HG02763 (cell line): ENCODE measurements at regions not wholly inside any gene's neighbourhood (a gene's known extent, or its start where the extent isn't known, plus 50 kb on each side); places are given as distances from the start of the nearest gene placed in this dataset.
"Not testable (repeated sequence)": the region's sequence is repeated elsewhere in the genome, so short reads cannot be mapped to it uniquely, and the experiment has no call there.

Experiments
- ATAC-seq: cut with Tn5 transposase; IDR thresholded peaks from one replicate; pipeline ENCODE4 v1.9.1; 2021; ENCODE audit warnings: mild to moderate bottlenecking, moderate library complexity; ENCODE audit not compliant: unreplicated experiment

DNA sequence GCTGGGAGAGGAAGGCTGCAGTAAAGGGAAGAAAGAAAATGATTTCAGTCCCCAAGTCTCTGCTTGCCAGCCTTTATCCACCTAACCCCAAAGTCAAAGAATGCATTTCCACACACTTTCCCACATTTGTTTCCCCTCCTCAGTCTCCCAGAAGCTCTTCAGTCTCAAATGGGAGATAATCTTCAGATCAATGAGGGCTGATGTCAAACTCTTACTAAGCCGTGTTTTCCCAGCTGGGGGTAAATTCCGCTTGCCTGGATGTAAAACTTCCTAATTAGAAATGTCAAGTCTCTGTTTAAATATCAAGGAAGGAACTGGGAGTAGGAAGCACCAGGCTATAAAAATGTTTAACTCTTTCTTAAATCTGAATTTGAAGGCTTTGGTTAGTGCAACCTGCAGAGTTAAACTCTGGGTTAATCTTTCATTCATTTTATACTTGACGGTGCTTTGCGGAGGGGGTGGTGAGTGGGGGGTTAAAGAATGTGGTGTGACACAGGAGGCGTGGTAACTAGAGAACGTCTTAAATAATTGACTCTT, 601.4 kb upstream of the ACTRT1 start:
- ATAC-seq: no peak

DNA sequence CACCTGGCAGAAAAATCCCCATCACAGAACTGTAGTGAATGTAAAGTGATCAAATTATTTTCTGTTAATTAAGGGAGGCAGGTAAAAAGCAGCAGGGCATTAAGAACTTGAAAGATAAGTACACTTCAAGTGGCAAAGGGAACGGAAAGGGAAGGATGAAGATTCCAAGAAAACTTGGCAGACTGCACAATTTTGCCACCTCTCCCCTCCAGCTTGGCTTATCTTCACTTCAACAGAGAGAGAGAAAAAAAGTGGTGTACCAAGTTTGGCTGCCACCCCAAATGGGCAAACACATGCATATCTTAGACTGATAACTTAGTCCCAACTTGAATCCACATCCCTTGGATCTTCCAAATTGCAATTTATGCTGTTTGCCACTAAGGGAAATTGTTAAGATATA, 598.1 kb upstream of the ACTRT1 start:
- no peak for ATAC-seq

GRCh38 chrX:128634754-128635153, 582.6 kb upstream of the ACTRT1 start:
- ATAC-seq: no peak

DNA sequence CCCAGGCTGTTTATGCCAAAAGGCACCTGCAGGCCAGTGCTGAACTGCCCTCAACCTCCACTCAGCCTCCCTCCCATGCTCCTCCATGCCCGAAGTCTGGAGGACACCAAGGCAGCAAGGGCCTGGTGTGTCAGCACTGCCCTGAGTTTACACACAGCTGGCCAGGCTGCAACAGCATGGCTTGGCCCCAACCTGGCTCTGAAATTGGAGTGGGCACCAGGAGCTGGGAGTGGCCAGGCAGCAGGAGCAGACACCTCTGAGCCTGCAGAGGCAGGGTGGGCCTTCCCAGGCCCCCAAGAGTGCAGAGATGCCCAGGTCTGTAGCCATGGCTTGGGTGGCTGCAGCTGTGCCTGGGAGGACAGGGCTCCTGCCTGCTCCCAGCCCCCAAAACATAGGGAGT, 571.2 kb upstream of the ACTRT1 start:
- no peak for ATAC-seq

- ATAC-seq: no peak
Measured at GRCh38 chrX:128622296-128622695, 570.1 kb upstream of the ACTRT1 start.

DNA sequence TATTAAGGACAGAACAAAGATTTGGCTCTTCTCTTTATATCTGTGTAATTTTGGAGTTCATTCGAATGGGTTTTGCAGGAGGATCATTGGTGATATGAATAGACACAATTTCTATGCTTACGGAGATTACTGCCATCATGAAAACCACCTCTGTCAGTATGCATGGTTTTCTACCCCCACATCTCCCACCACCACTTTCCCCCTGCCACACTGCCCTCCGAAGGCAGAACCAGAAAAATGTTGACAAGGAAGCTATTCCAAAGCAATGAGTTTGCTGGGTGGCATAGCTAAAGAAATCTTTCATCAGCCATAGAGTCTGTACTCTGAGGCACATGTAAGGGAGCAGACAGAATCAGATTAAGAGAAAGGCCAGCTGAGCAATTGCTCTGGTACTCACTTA, 567.3 kb upstream of the ACTRT1 start:
- no peak for ATAC-seq

DNA sequence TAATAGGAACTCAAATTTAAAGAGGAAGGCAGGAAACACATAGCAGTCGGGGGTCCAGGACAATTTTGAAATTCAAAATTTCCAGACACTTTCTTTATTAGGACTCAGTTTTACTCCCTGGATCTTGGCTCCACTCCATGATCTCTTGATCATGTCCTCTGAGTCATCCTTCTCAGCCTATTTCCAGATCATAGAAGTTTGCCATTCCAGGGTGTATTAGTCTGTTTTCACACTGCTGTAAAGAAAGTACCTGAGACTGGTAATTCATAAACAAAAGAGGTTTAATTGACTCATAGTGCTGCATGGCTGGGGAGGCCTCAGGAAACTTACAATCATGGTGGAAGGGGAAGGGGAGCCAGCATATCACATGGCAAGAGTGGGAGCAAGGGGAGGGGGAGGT, 564.7 kb upstream of the ACTRT1 start:
- ATAC-seq: no peak

DNA sequence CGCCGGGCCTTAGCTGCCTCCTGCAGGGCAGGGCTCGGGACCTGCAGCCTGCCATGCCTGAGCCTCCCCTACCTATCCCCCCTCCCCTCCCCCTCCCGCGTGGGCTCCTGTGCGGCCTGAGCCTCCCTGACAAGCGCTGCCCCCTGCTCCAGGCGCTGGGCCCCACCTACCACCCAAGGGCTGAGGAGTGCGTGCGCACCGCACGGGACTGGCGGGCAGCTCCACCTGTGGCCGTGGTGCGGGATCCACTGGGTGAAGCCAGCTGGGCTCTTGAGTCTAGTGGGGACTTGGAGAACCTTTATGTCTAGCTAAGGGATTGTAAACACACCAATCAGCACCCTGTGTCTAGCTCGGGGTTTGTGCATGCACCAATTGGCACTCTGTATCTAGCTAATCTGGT, 554.6 kb upstream of the ACTRT1 start:
- ATAC-seq: not testable (repeated sequence)

GRCh38 chrX:128606357-128606756, 554.2 kb upstream of the ACTRT1 start:
- ATAC-seq: not testable (repeated sequence)

DNA sequence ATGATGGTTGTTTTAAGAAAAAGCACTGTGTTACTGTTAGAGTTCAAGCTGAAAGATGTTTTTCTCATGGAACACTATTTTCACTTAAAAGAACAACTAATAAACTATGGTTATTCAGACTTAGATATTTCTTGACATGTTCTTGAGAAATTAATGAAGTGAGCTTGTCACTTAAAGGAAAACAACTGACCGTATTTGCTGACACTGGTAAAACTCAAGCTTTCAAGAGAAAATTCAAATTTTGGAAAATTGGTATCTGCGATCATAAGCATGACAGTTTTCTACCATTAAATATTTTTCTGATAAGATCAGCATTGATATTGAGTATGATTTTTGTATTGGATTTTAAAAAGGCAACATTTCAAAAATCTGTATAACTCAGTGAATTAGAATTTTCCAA, 549.5 kb upstream of the ACTRT1 start:
- ATAC-seq: no peak

DNA sequence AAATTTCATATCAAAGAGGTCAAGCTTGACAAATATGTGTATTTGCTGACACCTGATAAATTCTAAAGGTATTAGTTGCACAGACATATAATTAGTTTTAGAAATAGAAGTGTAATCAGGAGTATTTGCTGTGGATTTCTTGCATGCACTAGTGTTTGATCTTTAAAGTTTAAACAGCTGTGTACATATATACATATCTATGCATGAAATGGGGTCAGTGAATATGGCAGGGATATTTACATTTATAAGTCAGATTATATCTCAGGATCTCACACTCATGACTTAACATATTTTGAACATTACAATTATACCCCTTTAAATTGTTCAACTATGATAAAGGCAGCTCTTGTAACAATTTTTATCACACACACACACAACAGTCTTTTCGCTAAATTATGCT, 547.4 kb upstream of the ACTRT1 start:
- ATAC-seq: no peak

DNA sequence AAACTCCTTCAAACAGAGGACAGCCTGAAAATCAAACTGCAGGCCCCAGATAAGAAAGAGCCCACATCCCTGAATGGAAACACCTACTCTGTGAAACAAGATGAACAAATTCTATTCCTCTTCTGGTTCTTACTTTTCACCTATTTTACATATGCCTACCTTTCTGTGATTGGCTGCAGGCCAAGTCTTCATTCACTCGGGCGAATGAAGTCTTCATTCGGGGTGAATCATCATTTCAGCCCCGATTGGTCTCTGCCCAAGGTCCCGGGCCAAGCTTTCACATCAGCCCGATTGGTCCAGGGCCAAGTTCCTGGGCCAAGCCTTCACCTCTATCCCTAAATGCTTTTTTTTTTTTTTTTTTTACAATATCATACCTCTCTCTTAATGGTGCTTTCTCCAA, 529.8 kb upstream of the ACTRT1 start:
- no peak for ATAC-seq

- no peak for ATAC-seq
Measured at GRCh38 chrX:128581615-128582014, 529.4 kb upstream of the ACTRT1 start.

- ATAC-seq: no peak
Measured at GRCh38 chrX:128543114-128543513, 490.9 kb upstream of the ACTRT1 start.

DNA sequence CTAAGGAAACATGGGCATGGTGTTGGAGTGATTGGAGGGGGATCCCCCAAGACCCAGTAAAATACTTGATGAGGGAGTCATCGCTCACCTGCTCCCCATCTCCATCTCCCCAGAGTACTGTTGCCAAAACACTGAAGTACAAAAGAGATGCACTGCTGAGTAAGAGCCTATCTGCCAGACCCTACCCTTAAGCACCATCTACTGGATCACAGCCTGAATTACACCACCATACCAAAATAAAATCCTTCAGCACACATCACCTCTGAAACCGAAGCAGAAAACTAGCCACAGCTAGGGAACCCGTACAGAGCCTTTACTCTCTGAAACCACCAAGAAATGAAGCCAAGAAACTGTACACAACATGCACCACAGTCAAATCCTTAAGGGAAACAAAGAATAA, 466.3 kb upstream of the ACTRT1 start:
- no peak for ATAC-seq

DNA sequence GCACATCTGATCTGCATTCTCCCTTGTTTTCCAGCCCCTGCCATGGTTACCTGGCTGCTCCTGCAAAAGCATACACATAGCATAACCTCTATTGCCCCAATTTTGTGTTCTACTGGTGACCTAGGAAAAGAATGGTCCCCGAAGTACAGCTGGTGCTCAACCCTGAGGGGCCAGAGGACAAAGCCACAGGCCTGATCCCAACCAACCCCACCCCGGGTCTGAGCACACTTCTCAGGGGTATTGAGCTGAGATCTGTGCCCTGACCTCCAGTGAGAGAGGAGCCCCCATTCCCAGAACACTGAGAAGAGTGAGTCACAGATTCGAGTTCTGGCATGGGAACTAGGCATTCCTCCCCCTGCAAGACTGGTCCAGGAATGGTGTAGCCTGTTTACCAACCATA, 465.5 kb upstream of the ACTRT1 start:
- ATAC-seq: no peak

- ATAC-seq: no peak
Measured at GRCh38 chrX:128504496-128504895, 452.3 kb upstream of the ACTRT1 start.

- no peak for ATAC-seq
Measured at GRCh38 chrX:128464116-128464515, 411.9 kb upstream of the ACTRT1 start.

GRCh38 chrX:128460835-128461234, 408.6 kb upstream of the ACTRT1 start:
- no peak for ATAC-seq

- ATAC-seq: no peak
Measured at GRCh38 chrX:128458888-128459287, 406.7 kb upstream of the ACTRT1 start.

DNA sequence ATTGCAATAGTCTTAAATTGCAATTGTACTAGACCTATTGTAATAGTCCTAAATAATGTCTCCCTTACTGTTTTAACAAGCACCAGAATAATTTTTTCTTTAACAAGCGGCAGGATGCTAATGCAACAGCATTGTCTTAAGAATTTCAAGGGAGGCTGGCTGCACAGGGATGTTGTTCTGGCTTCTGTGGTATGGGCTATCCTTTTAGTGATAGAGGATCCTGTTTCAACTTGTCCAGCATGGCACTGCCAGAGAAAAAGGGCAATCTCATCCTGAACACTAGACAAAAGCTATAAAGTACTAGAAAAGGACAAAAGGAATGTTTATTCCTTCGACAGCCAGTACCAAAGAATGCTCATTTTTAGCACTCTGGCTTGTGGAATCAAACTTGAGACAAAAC, 405.5 kb upstream of the ACTRT1 start:
- ATAC-seq: no peak

GRCh38 chrX:128439159-128439558, 387.0 kb upstream of the ACTRT1 start:
- no peak for ATAC-seq

DNA sequence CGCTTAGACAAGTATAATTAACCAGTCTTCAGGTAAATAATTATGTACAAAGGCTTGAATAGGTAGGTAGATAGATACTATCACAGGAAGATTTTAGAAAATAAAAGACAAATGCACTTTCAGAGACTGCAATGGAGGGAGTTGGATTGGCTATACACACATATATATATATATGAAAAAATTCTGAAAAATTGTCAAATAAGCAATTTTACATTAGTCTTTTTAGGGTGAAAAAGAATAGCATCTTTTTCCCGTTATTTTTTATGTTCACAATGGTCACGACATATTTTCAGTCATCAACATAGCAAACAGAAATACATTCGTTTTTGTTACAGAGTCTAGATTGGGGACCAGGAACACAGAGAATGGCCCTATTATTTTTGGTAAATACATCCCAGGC, 385.9 kb upstream of the ACTRT1 start:
- no peak for ATAC-seq
